ENCODE measurements at regions not wholly inside any gene's neighbourhood (a gene's known extent, or its start where the extent isn't known, plus 50 kb on each side); places are given as distances from the start of the nearest gene placed in this dataset.
"Not testable (repeated sequence)": the region's sequence is repeated elsewhere in the genome, so short reads cannot be mapped to it uniquely, and the experiment has no call there.

DNA sequence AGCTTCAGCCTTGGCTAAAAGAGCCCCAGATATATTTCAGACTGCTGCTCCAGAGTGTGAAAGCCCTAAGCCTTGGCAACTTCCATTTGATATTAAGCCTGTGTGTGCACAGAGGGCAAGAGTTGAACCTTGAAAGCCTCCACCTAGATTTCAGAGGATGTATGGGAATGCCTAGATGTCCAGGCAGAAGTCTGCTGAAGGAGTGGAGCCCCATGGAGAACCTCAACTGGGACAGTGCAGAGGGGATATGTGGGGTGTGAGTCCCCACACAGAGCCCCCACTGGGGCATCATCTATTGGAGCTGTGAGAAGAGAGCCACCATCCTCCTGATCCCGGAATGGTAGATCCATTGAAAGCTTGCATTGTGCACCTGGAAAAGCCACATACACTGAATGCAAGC lies 1784.8 kb upstream of the CDH9 start:
- DNase-seq, result no peak

DNA sequence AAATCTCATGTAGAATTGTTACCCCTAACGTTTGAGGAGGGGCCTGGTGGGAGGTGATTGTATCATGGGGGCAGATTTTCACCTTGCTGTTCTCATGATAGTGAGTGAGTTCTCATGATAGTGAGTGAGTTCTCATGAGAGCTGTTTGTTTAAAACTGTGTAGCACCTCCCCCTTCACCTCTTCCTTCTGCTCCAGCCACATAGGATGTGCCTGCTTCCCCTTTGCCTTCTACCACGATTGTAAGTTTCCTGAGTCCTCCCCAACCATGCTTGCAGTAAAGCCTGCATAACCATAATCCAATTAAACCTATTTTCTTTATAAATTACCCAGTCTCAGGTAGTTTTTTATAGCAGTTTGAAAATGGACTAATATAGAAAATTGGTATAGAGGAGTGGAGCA lies 1783.7 kb upstream of the CDH9 start:
- DNase-seq, result no peak

DNA sequence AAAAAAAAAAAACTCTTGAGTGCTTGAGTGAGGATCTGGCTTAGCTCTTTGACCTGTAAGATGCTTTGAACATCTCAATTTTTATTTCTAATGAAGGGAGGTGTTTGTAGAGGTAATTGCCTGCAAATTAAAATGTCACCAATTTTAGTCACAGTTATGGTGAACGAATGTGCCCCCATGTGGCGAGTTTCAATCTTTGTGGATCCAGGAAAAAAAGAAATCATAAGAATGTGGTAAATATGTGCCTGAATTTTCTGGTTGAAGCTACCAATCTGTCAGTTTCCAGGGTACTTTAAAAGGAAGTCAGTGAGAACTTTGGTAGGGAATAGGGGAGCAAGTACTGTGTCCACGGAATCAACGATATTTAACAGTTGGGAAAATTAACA lies 1772.4 kb upstream of the CDH9 start:
- no peak for DNase-seq

GRCh38 chr5:28809811-28810750 lies 1771.7 kb upstream of the CDH9 start:
- no peak for DNase-seq

DNA sequence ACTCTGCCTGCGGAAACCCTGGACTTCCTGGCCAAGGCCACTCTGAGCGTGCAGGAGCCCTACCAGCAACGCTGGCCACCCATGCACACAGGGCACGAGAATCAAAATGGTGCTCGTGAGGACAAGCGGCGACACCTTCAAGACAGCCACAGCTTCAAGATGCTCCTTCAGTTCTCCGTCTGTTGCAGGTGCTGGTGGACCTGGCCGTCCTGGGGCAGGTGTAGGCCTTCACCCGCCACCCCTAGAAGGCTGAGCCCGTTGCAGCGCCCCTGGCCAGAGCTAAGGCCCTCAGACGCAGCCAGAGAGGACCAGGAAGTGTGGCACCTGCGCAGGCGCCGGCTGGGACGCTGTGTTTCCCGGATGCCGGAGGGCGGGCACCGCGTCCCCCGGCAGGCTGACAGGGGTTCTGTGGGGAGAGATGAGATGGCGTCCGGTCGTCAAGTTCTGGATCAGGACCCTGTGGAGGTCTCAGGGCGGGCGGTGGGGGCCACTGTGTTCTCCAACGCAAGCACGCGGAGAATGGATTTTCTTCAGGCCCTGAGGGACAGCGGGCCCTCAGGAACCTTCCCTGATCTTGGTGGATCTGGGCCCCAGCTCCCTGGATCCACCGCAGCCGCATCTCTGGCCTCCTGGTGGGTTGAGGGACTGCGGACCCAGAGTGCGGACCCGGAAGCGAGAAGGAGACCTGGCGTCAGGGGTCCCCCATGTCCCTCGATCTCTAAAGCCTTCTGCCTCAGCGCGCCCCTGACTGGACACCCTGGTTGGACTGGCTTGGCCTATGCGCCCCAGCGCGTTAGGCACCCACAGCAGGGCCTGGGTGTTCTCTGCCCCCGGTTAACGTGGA lies 1770.8 kb upstream of the CDH9 start:
- DNase-seq, result no peak

GRCh38 chr5:28807195-28807729 lies 1768.9 kb upstream of the CDH9 start:
- no peak for DNase-seq

GRCh38 chr5:28799035-28799434 lies 1760.6 kb upstream of the CDH9 start:
- not testable (repeated sequence) for DNase-seq

GRCh38 chr5:28788954-28789353 lies 1750.6 kb upstream of the CDH9 start:
- no peak for DNase-seq

- DNase-seq, result no peak
Observed at GRCh38 chr5:28780083-28780692, 1741.8 kb upstream of the CDH9 start.

DNA sequence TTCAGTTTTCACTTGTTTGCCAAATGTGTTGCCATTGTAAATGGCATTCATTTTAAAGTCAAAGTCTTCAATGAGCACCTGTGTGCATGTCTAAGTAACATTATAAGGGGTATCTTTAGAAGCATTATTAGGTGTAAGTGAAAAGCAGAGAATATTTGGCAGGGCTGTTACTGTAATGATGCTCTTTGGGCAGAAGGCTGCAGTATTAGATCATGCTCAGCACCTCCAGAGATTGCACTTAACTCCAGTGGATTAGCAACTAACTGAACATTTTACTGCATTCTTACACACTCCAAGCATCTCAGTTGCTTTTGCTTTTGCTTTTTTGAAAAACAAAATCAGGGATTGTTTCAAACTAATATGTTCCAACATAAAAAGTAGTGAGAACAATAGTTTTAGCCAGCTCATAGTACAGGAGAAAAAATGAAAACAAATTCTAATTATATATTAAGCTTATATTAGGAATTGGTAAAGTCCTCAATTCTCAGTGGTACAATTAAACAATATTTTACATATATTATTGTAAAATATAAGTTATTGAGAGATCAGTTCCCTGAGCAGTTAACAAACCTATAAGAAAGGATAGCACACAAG lies 1740.9 kb upstream of the CDH9 start:
- DNase-seq, result no peak

GRCh38 chr5:28770307-28770706 lies 1731.9 kb upstream of the CDH9 start:
- DNase-seq, result no peak

GRCh38 chr5:28766565-28767158 lies 1728.3 kb upstream of the CDH9 start:
- DNase-seq, result no peak

DNA sequence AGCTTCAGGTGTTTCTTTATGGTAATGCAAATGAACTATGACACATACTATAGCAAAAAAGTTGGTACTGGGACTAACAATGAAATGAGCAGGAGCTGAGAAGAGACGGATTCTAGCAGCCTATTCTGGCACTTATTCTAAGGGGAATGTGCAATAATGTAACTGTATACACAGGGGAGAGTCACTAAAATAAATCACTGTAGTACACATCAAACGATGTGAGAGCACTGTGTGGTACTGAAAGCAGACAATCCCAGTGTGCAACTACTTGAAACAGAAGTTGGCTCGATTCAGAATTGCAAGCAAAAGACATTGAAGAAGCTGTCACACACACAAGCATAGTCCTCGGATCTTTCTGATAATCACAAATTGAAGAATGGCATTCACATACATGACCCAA lies 1713.0 kb upstream of the CDH9 start:
- no peak for DNase-seq

GRCh38 chr5:28750251-28750650 lies 1711.9 kb upstream of the CDH9 start:
- no peak for DNase-seq

GRCh38 chr5:28748446-28748845 lies 1710.1 kb upstream of the CDH9 start:
- DNase-seq, result no peak

DNA sequence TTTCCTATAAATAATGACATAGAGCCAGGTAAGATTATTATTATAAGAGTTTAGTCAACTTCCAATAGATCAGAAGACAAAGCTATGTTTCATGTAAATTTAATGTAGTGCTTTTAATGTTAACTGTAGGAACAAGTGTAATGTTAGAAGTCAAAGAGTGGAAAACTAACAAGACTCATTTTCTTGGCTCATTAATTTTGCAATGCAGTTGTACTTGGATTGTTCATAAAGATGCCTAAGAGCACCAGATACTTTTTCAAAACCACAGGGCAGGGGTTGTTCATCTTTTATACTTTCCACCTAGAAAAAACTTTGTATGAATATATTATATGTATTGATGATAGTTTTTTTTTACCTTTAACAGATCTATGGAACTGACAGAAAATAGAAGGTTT lies 1705.3 kb upstream of the CDH9 start:
- no peak for DNase-seq

DNA sequence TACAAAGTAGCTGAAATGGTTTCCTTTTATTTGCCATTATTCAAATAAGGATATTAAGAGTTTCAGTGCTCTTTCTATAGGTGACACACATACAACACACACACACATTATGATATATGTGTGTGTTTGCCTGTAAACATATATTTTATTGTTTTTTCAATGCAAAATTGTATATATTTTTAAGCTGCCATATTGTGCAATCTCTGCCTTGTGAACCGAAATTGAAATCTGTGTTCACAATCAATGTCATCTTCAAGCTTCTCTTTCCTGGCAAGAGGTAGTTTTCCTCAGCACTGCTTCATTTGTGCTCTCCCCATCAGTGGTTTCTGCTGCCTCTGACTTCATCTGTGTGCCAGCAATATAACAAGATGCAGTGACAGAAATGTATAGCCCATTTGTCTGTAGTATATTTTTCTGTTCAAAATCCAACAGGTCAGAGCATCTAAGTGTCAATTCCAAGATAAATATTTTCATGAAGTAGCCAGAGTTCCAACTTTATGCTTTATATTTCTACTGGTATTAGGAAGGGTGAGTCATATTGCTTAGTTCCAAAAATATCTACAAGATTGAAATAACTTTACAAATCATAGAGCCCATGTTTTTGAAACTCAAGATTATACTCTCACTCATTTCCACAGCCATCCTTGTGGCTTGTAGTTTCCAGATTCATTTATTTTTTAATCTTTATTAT lies 1704.8 kb upstream of the CDH9 start:
- no peak for DNase-seq

GRCh38 chr5:28737682-28738081 lies 1699.3 kb upstream of the CDH9 start:
- DNase-seq, result no peak

DNA sequence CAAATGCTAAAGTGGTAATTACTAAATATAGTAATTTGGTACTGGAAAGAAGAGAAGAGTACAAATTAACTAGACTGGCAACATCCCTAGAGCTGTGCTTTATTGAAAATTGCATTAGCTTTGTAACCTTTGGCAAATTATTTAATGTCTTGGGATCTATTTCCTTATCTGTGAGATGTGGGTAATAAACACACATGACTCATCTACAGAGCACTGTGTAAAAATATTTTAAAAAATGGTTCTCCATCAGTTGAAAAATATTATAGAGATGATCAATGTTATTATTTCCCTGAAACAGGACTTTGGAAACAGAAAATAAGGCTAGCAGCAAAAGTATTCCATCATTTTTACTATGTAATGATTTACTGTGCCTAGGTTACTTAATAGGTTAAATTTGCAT lies 1698.8 kb upstream of the CDH9 start:
- no peak for DNase-seq

GRCh38 chr5:28734396-28734795 lies 1696.0 kb upstream of the CDH9 start:
- no peak for DNase-seq

- no peak for DNase-seq
Observed at GRCh38 chr5:28729067-28729466, 1690.7 kb upstream of the CDH9 start.

DNA sequence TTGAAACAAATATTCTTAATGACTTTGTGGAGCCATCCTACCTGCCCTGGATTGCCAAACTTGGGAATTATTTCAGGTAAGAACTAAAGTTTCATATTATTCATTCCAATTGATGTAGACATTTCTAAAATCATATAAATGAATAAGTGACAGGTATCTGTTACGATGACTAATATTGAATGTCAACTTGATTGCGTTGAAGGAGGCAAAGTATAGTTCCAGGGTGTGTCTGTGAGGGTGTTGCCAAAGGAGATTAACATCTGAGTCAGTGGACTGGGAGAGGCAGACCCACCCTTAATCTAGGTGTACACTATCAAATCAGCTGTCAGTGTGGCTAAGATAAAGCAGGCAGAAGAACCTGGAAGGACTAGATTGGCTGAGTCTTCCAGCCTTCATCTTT lies 1688.4 kb upstream of the CDH9 start:
- DNase-seq, result no peak
